Endothelial cell of umbilical vein (primary cell): ENCODE measurements at regions not wholly inside any gene's neighbourhood (a gene's known extent, or its start where the extent isn't known, plus 50 kb on each side); places are given as distances from the start of the nearest gene placed in this dataset.

Experiments
- BruUV-seq: library from RNA; stranded (reverse); fragments of 400-500 nt; replicated peaks from 2 replicates; lab custom pipeline; 2021; lab: Mats Ljungman, UMichigan
- CTCF ChIA-PET: fragments of 300-600, 350-600 bp; sonication (Branson Sonifier 250); formaldehyde crosslinking; loops from one replicate; lab custom pipeline; 2021; ENCODE audit warnings: antibody characterized with exemption, inconsistent platforms; lab: Charles Lee
- POLR2A ChIA-PET: fragments of 300-600, 350-600 bp; sonication (Branson Sonifier 250); formaldehyde crosslinking; loops from one replicate; lab custom pipeline; 2021; ENCODE audit warnings: antibody characterized with exemption, inconsistent platforms; lab: Charles Lee
- DNase-seq: peaks from one replicate; pipeline ENCODE4 v3.0.0-alpha.2; 2011; ENCODE audit warnings: low read depth, low spot score
- FAIRE-seq: peaks from 2 replicates; lab custom pipeline; 2011; peaks lifted over from hg19 to GRCh38; lab: Jason Lieb, UNC
- H2AFZ ChIP-seq: 2 replicates; pipeline ENCODE4 v1.6.0; 2012; ENCODE audit warnings: low read depth, low read length, control low read depth, inconsistent platforms
- H3K27ac ChIP-seq: 2 replicates; pipeline ENCODE4 v1.5.1; 2011; ENCODE audit warnings: low read depth, mild to moderate bottlenecking, control low read depth, low read length, moderate library complexity; ENCODE audit not compliant: insufficient read depth
- H3K27me3 ChIP-seq, 2 experiments: 2 replicates each; pipeline versions ENCODE4 v1.6.0 to v1.6.1; 2011; ENCODE audit warnings: low read length in 2 of 2, mixed read lengths in 1 of 2; ENCODE audit not compliant: control insufficient read depth in 2 of 2, insufficient read depth in 2 of 2
- H3K36me3 ChIP-seq, 2 experiments: 2 replicates in 1 of 2; 3 replicates in 1 of 2; pipeline ENCODE4 v1.5.1; 2011; ENCODE audit warnings: low read length in 2 of 2, mild to moderate bottlenecking in 1 of 2, moderate library complexity in 1 of 2; ENCODE audit not compliant: control insufficient read depth in 2 of 2, insufficient read depth in 2 of 2; ENCODE audit errors: extremely low read depth in 1 of 2
- H3K4me1 ChIP-seq: 3 replicates; pipeline ENCODE4 v1.5.1; 2011; ENCODE audit warnings: mild to moderate bottlenecking, low read length; ENCODE audit not compliant: control insufficient read depth, insufficient read depth; ENCODE audit errors: extremely low read depth
- H3K4me2 ChIP-seq: 2 replicates; pipeline ENCODE4 v1.6.1; 2011; ENCODE audit warnings: low read length, control low read depth, mixed read lengths; ENCODE audit not compliant: insufficient read depth
- H3K4me3 ChIP-seq, 3 experiments: fragments of 200-600 bp in 1 of 3; sonication (generic), shearing (Covaris generic) in 1 of 3; replicated peaks in 1 of 3; 2 replicates each; pipeline ENCODE4 v1.5.1; 2011 to 2016; ENCODE audit warnings: control low read depth in 3 of 3, low read length in 3 of 3, mild to moderate bottlenecking in 2 of 3, inconsistent platforms in 1 of 3, low read depth in 1 of 3, moderate library complexity in 1 of 3; ENCODE audit not compliant: insufficient read depth in 1 of 3
- H3K79me2 ChIP-seq: 2 replicates; pipeline ENCODE4 v1.6.0; 2012; ENCODE audit warnings: low read length, inconsistent platforms; ENCODE audit not compliant: control insufficient read depth, insufficient read depth
- H3K9ac ChIP-seq: replicated peaks from 2 replicates; pipeline ENCODE3; 2011; ENCODE audit warnings: low read length, control low read depth; ENCODE audit not compliant: insufficient read depth; ENCODE audit errors: extremely low read depth
- H3K9me1 ChIP-seq: replicated peaks from 3 replicates; pipeline ENCODE4 v1.6.0; 2011; ENCODE audit warnings: mild to moderate bottlenecking, low read length; ENCODE audit not compliant: control insufficient read depth, insufficient read depth; ENCODE audit errors: extremely low read depth
- H3K9me3 ChIP-seq: replicated peaks from 2 replicates; pipeline ENCODE4 v1.5.1; 2012; ENCODE audit warnings: low read length, inconsistent platforms; ENCODE audit not compliant: control insufficient read depth, insufficient read depth
- H4K20me1 ChIP-seq: replicated peaks from 2 replicates; pipeline ENCODE3; 2011; ENCODE audit warnings: mild to moderate bottlenecking, low read length; ENCODE audit not compliant: control insufficient read depth, insufficient read depth; ENCODE audit errors: extremely low read depth
- EZH2 ChIP-seq: IDR thresholded peaks from 2 replicates; pipeline ENCODE4 v1.6.1; 2012; ENCODE audit warnings: borderline replicate concordance, low read depth, mild to moderate bottlenecking, moderate library complexity, low read length, inconsistent platforms; ENCODE audit not compliant: severe bottlenecking
- FOS ChIP-seq: IDR thresholded peaks from 2 replicates; pipeline ENCODE4 v1.6.1; 2011; ENCODE audit warnings: mild to moderate bottlenecking, low read length, moderate library complexity, borderline replicate concordance; ENCODE audit not compliant: insufficient read depth
- GATA2 ChIP-seq: IDR thresholded peaks from 2 replicates; pipeline ENCODE4 v1.7.0; 2011; ENCODE audit warnings: low read depth, mild to moderate bottlenecking, moderate library complexity, mixed read lengths, low read length; ENCODE audit not compliant: insufficient read length, insufficient read depth
- JUN ChIP-seq: IDR thresholded peaks from 2 replicates; pipeline ENCODE4 v1.6.1; 2011; ENCODE audit warnings: borderline replicate concordance, low read depth; ENCODE audit not compliant: insufficient read length, insufficient read depth
- MAX ChIP-seq: IDR thresholded peaks from 2 replicates; pipeline ENCODE4 v1.6.1; 2011; ENCODE audit not compliant: insufficient read depth, insufficient read length
- MYC ChIP-seq: IDR thresholded peaks from one replicate; pipeline ENCODE4 v1.6.1; 2011; ENCODE audit warnings: mild to moderate bottlenecking, low read depth, low read length
- POLR2A ChIP-seq: IDR thresholded peaks from 2 replicates; pipeline ENCODE4 v1.6.1; 2012; ENCODE audit warnings: low read depth, mild to moderate bottlenecking, control low read depth, low read length
- POLR2AphosphoS5 ChIP-seq: IDR thresholded peaks from 2 replicates; pipeline ENCODE4 v1.6.1; 2012; ENCODE audit warnings: low read depth, mild to moderate bottlenecking, control low read depth, low read length, moderate library complexity; ENCODE audit not compliant: insufficient read depth
- dilution Hi-C: fragments of 300-500 bp; cut with MboI; formaldehyde crosslinking; loops from one replicate; pipeline ENCODE4 v1.15.0; 2019; ENCODE audit warnings: low sequenced_read_pairs; ENCODE audit not compliant: extremely low pct_ligation_motif_present
- intact Hi-C: fragments of 100-400 bp; cut with micrococcal nuclease; formaldehyde crosslinking; loops from one replicate; pipeline ENCODE4 v1.10.0; 2022
- TF ChIP-seq, protein P1 (sequence below), 2 donors: IDR thresholded peaks; 1 replicate in 1 of 2; 2 replicates in 1 of 2; pipeline ENCODE4 v1.5.1; 2011; ENCODE audit warnings: low read length in 2 of 2, mild to moderate bottlenecking in 2 of 2, moderate library complexity in 2 of 2, control low read depth in 1 of 2, inconsistent platforms in 1 of 2, low read depth in 1 of 2; ENCODE audit not compliant: insufficient read depth in 1 of 2; ENCODE audit errors: extremely low read depth in 1 of 2

DNA sequence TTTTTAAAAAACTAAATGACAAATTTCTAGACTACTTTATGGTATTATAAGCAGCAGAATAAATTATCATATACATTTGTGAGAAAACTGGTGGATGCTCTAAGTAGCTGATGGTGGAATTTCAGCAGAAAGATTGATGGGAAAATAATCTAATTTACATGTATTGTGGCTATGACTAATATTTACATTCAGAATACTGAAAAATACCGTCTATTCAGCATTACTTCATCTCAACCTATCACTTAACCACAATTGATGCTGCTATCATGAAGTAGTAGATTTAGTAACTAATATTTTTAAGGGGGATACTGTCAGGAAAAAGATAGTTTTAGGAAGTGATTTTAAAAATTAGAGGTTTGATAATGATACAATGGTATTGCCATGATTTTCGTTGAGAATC lies 137.9 kb downstream of the IFI44 start:
- Histone ChIP-seq H3K27ac (no peak overlapping the region), H3K4me1 (no peaks in the 10 kb centered on the region), H3K27me3 (no peaks in the 10 kb centered on the region), H3K4me2 (no peak overlapping the region), H3K36me3 (no peaks in the 10 kb centered on the region), H3K9ac (no peak overlapping the region), H3K9me1 (no peaks in the 10 kb centered on the region), H4K20me1 (no peaks in the 10 kb centered on the region), H3K9me3 (no peaks in the 10 kb centered on the region), H2AFZ (no peak overlapping the region), H3K4me3 (no peak overlapping the region), H3K79me2 (no peaks in the 10 kb centered on the region)
- FAIRE-seq: no peak
- intact Hi-C loops: no loop called here
- no peak for DNase-seq
- ChIA-PET POLR2A (no interaction called here), CTCF (no interaction called here)
- no peak for TF ChIP-seq MAX
- TF ChIP-seq GATA2: no peak
- TF ChIP-seq POLR2AphosphoS5: no peak
- TF ChIP-seq MYC: no peak
- dilution Hi-C loops: no loop called here
- BruUV-seq: no TSS peak

DNA sequence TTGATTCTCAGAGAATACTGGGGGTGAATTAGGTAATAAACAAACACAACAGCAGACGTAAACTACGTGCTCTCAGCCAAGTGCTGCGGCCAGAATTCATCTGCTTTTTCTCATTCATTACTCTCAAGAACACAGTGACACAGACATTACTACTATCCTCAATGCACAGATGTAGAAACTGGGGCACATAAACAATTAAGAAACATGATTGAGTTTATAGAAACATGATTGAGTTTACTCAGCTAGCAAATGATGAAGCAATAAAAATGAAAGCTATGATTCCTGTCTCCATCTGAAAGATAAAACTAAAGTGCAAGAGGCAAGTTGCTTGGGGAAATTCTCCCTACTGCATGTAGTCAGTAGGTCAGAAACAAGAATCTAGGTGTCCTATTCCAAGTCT lies 140.5 kb downstream of the IFI44 start:
- no peak for TF ChIP-seq EZH2
- no peak for TF ChIP-seq FOS
- no peak for TF ChIP-seq JUN
- TF ChIP-seq MYC: no peak
- TF ChIP-seq GATA2: no peak
- no peak for TF ChIP-seq MAX
- TF ChIP-seq POLR2A: no peak
- TF ChIP-seq POLR2AphosphoS5: no peak
- TF ChIP-seq, protein P1, sequence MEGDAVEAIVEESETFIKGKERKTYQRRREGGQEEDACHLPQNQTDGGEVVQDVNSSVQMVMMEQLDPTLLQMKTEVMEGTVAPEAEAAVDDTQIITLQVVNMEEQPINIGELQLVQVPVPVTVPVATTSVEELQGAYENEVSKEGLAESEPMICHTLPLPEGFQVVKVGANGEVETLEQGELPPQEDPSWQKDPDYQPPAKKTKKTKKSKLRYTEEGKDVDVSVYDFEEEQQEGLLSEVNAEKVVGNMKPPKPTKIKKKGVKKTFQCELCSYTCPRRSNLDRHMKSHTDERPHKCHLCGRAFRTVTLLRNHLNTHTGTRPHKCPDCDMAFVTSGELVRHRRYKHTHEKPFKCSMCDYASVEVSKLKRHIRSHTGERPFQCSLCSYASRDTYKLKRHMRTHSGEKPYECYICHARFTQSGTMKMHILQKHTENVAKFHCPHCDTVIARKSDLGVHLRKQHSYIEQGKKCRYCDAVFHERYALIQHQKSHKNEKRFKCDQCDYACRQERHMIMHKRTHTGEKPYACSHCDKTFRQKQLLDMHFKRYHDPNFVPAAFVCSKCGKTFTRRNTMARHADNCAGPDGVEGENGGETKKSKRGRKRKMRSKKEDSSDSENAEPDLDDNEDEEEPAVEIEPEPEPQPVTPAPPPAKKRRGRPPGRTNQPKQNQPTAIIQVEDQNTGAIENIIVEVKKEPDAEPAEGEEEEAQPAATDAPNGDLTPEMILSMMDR (IDR thresholded peaks at IDR 0.05; ENCODE audit: extremely low read depth in 1 of 2, insufficient read depth in 1 of 2, low read depth in 1 of 2, low read length in 2 of 2): no peak
- Histone ChIP-seq H2AFZ (no peak overlapping the region), H3K4me3 (no peak overlapping the region), H3K9me3 (no peaks in the 10 kb centered on the region), H3K4me2 (no peak overlapping the region), H3K9ac (no peak overlapping the region), H3K79me2 (no peaks in the 10 kb centered on the region), H3K27ac (no peak overlapping the region), H3K4me1 (no peaks in the 10 kb centered on the region), H3K36me3 (no peaks in the 10 kb centered on the region), H3K27me3 (no peaks in the 10 kb centered on the region), H3K9me1 (no peaks in the 10 kb centered on the region), H4K20me1 (no peaks in the 10 kb centered on the region)
- intact Hi-C loops (no loop called here), dilution Hi-C loops (no loop called here)
- BruUV-seq: no TSS peak
- DNase-seq: no peak
- CTCF ChIA-PET: no interaction called here
- POLR2A ChIA-PET: no interaction called here
- no peak for FAIRE-seq
